ENCODE measurements at regions not wholly inside any gene's neighbourhood (a gene's known extent, or its start where the extent isn't known, plus 50 kb on each side); places are given as distances from the start of the nearest gene placed in this dataset.
A peak's percentile ranks its signal among the peaks of the same experiment; 100 is the strongest.

- no peak overlapping the region for H3K27ac ChIP-seq
- H3K36me3 ChIP-seq, result no peaks in the 10 kb centered on the region
- H3K9me3 ChIP-seq, result peaks cover 0 to 10% (median 0%) of the 10 kb centered on the region in 4 donors
- TF ChIP-seq POLR2A (IDR thresholded peaks at IDR 0.05), result no peak
- no peak for TF ChIP-seq EP300 (IDR thresholded peaks at IDR 0.05)
- TF ChIP-seq POLR2AphosphoS5 (IDR thresholded peaks at IDR 0.05), result no peak
- no peak for TF ChIP-seq CTCF (IDR thresholded peaks at IDR 0.05)
- 42 to 52% (median 48%) methylated on average over 2 of the region's 2 CpGs for WGBS, 5 donors
- intact Hi-C loops (cut with DNase I; ENCODE audit: low total_unique reads), result no loop called here
- H3K27me3 ChIP-seq, result no peaks in the 10 kb centered on the region
- no peaks in the 10 kb centered on the region for H3K4me1 ChIP-seq
- no peak overlapping the region for H3K4me3 ChIP-seq
- DNase-seq, result peak in 1 of 2 donors; percentile 35
Measured at GRCh38 chr18:11251891-11252270, 102.5 kb upstream of the PIEZO2 start.

- TF ChIP-seq POLR2A (IDR thresholded peaks at IDR 0.05), result no peak
- TF ChIP-seq POLR2AphosphoS5 (IDR thresholded peaks at IDR 0.05), result no peak
- no peak for TF ChIP-seq EP300 (IDR thresholded peaks at IDR 0.05)
- no peak for TF ChIP-seq CTCF (IDR thresholded peaks at IDR 0.05)
- no peak overlapping the region for H3K4me3 ChIP-seq
- H3K27me3 ChIP-seq, result no peaks in the 10 kb centered on the region
- no peak for DNase-seq
- peaks cover 0 to 10% (median 0%) of the 10 kb centered on the region in 4 donors for H3K9me3 ChIP-seq
- H3K27ac ChIP-seq, result no peak overlapping the region
- H3K4me1 ChIP-seq, result no peaks in the 10 kb centered on the region
- H3K36me3 ChIP-seq, result no peaks in the 10 kb centered on the region
- WGBS, 5 donors, result 66 to 87% (median 71%) methylated on average over 2 of the region's 2 CpGs
- intact Hi-C loops (cut with DNase I; ENCODE audit: low total_unique reads), result no loop called here
Measured at GRCh38 chr18:11251229-11251890, 102.0 kb upstream of the PIEZO2 start.

- intact Hi-C loops (cut with DNase I; ENCODE audit: low total_unique reads), result no loop called here
- Histone ChIP-seq H3K27ac (no peak overlapping the region), H3K9me3 (peaks cover 0 to 10% (median 0%) of the 10 kb centered on the region in 4 donors), H3K36me3 (no peaks in the 10 kb centered on the region), H3K4me3 (no peak overlapping the region), H3K4me1 (no peaks in the 10 kb centered on the region), H3K27me3 (no peaks in the 10 kb centered on the region)
- 74 to 80% (median 78%) methylated on average over 2 of the region's 2 CpGs for WGBS, 5 donors
- no peak for DNase-seq
- TF ChIP-seq CTCF (IDR thresholded peaks at IDR 0.05), result no peak
- no peak for TF ChIP-seq EP300 (IDR thresholded peaks at IDR 0.05)
Measured at GRCh38 chr18:11249391-11249790, 100.0 kb upstream of the PIEZO2 start.

GRCh38 chr18:11247381-11247970, 98.1 kb upstream of the PIEZO2 start:
- no peak overlapping the region for H3K4me3 ChIP-seq
- no peak for DNase-seq
- no peaks in the 10 kb centered on the region for H3K27me3 ChIP-seq
- no peak overlapping the region for H3K27ac ChIP-seq
- intact Hi-C loops (cut with DNase I; ENCODE audit: low total_unique reads), result no loop called here
- peaks cover 0 to 10% (median 0%) of the 10 kb centered on the region in 4 donors for H3K9me3 ChIP-seq
- no peaks in the 10 kb centered on the region for H3K4me1 ChIP-seq
- TF ChIP-seq POLR2A (IDR thresholded peaks at IDR 0.05) (no peak), CTCF (IDR thresholded peaks at IDR 0.05) (no peak), POLR2AphosphoS5 (IDR thresholded peaks at IDR 0.05) (no peak), EP300 (IDR thresholded peaks at IDR 0.05) (no peak)
- no peaks in the 10 kb centered on the region for H3K36me3 ChIP-seq
